SHP77 treated with DMSO at 0.1 percent for 48 hours (cell line): ENCODE measurements at regions not wholly inside any gene's neighbourhood (a gene's known extent, or its start where the extent isn't known, plus 50 kb on each side); places are given as distances from the start of the nearest gene placed in this dataset.

Source experiments
- DNase-seq: peaks from one replicate; lab custom pipeline; 2025; lab: John Stamatoyannopoulos, UW

- DNase-seq = no peak
These were observed 60.9 kb upstream of the ZNF648 start for GRCh38 chr1:182122256-182122912.

GRCh38 chr1:182121787-182122186, 60.3 kb upstream of the ZNF648 start:
- DNase-seq = no peak

- DNase-seq = no peak
These were observed 59.1 kb upstream of the ZNF648 start for GRCh38 chr1:182120411-182121258.

GRCh38 chr1:182119631-182120030, 58.1 kb upstream of the ZNF648 start:
- DNase-seq = no peak

GRCh38 chr1:182118851-182119250, 57.3 kb upstream of the ZNF648 start:
- DNase-seq = no peak

- no peak for DNase-seq
These were observed 53.1 kb upstream of the ZNF648 start for GRCh38 chr1:182114627-182115023.

- DNase-seq = no peak
These were observed 52.5 kb upstream of the ZNF648 start for GRCh38 chr1:182113879-182114626.

GRCh38 chr1:182111496-182111895, 50.0 kb upstream of the ZNF648 start:
- DNase-seq = no peak
